Stimulated activated CD4-positive, alpha-beta T cell treated with anti-CD3 and anti-CD28 coated beads, TNF-alpha, amount 100 ng/mL, for 24 hours (primary cell): ENCODE measurements at regions not wholly inside any gene's neighbourhood (a gene's known extent, or its start where the extent isn't known, plus 50 kb on each side); places are given as distances from the start of the nearest gene placed in this dataset.

Source experiments
- DNase-seq, 3 experiments: peaks; one replicate each; pipeline ENCODE4 v3.0.0-alpha.2; 2020; ENCODE audit warnings: low read depth in 3 of 3

- DNase-seq = no peak
These were observed 223.5 kb downstream of the BTG1 start for GRCh38 chr12:91922139-91922538.

- no peak for DNase-seq
These were observed 224.1 kb downstream of the BTG1 start for GRCh38 chr12:91921555-91921954.

GRCh38 chr12:91920741-91921140, 224.9 kb downstream of the BTG1 start:
- DNase-seq = no peak

GRCh38 chr12:91920276-91920675, 225.4 kb downstream of the BTG1 start:
- no peak for DNase-seq

- no peak for DNase-seq
These were observed 227.2 kb downstream of the BTG1 start for GRCh38 chr12:91918431-91918830.

- DNase-seq = no peak
These were observed 230.9 kb downstream of the BTG1 start for GRCh38 chr12:91914701-91915100.

- no peak for DNase-seq
These were observed 232.0 kb downstream of the BTG1 start for GRCh38 chr12:91913651-91914050.

GRCh38 chr12:91913124-91913523, 232.5 kb downstream of the BTG1 start:
- no peak for DNase-seq

GRCh38 chr12:91912178-91912577, 233.5 kb downstream of the BTG1 start:
- DNase-seq = no peak

GRCh38 chr12:91910871-91911388, 234.7 kb downstream of the BTG1 start:
- no peak for DNase-seq

GRCh38 chr12:91902860-91903683, 242.6 kb downstream of the BTG1 start:
- DNase-seq = no peak

GRCh38 chr12:91901381-91902074, 244.1 kb downstream of the BTG1 start:
- DNase-seq = no peak

- no peak for DNase-seq
These were observed 244.7 kb downstream of the BTG1 start for GRCh38 chr12:91900971-91901370.

- no peak for DNase-seq
These were observed 246.6 kb downstream of the BTG1 start for GRCh38 chr12:91899056-91899455.

GRCh38 chr12:91897025-91897515, 248.6 kb downstream of the BTG1 start:
- DNase-seq = no peak

GRCh38 chr12:91896286-91897024, 249.2 kb downstream of the BTG1 start:
- no peak for DNase-seq

GRCh38 chr12:91894911-91895310, 250.7 kb downstream of the BTG1 start:
- no peak for DNase-seq

- DNase-seq = no peak
These were observed 252.2 kb downstream of the BTG1 start for GRCh38 chr12:91893476-91893875.

- no peak for DNase-seq
These were observed 253.4 kb downstream of the BTG1 start for GRCh38 chr12:91892081-91892855.

- no peak for DNase-seq
These were observed 254.9 kb downstream of the BTG1 start for GRCh38 chr12:91890742-91891141.

- DNase-seq = no peak
These were observed 255.7 kb downstream of the BTG1 start for GRCh38 chr12:91889910-91890309.
